Activated CD4-positive, alpha-beta memory T cell treated with anti-CD3 and anti-CD28 coated beads for 36 hours (primary cell): ENCODE measurements at regions not wholly inside any gene's neighbourhood (a gene's known extent, or its start where the extent isn't known, plus 50 kb on each side); places are given as distances from the start of the nearest gene placed in this dataset.

ENCODE experiments used
- CTCF ChIA-PET: fragments of 350-600 bp; sonication (Branson Sonifier 250); formaldehyde crosslinking; loops from one replicate; lab custom pipeline; 2021; ENCODE audit warnings: antibody characterized with exemption, inconsistent platforms; lab: Charles Lee
- POLR2A ChIA-PET: fragments of 350-600 bp; sonication (Branson Sonifier 250); formaldehyde crosslinking; loops from one replicate; lab custom pipeline; 2021; ENCODE audit warnings: antibody characterized with exemption; lab: Charles Lee
- DNase-seq: peaks from one replicate; pipeline ENCODE4 v3.0.0-alpha.2; 2020
- H3K27ac Mint-ChIP-seq: one replicate; pipeline ENCODE4 v1.8.0; 2021; ENCODE audit warnings: mixed read lengths
- H3K27me3 Mint-ChIP-seq: one replicate; pipeline ENCODE4 v1.8.0; 2021; ENCODE audit warnings: mixed read lengths
- H3K36me3 Mint-ChIP-seq: one replicate; pipeline ENCODE4 v1.8.0; 2021; ENCODE audit warnings: mixed read lengths
- H3K4me1 Mint-ChIP-seq: one replicate; pipeline ENCODE4 v1.8.0; 2021; ENCODE audit warnings: low read depth, mixed read lengths
- H3K4me3 Mint-ChIP-seq: one replicate; pipeline ENCODE4 v1.8.0; 2021; ENCODE audit warnings: mild to moderate bottlenecking, mixed read lengths
- H3K9me3 Mint-ChIP-seq: one replicate; pipeline ENCODE4 v1.8.0; 2021; ENCODE audit warnings: mixed read lengths
- intact Hi-C: fragments of 100-400 bp; cut with micrococcal nuclease; formaldehyde crosslinking; loops from one replicate; pipeline ENCODE4 v1.15.1; 2023

GRCh38 chr1:234994436-234995295, 134.0 kb downstream of the TOMM20 start:
- H3K27ac Mint-ChIP-seq, result no peak overlapping the region
- CTCF ChIA-PET, result no interaction called here
- POLR2A ChIA-PET, result no interaction called here
- H3K9me3 Mint-ChIP-seq, result peaks cover 2% of the 10 kb centered on the region
- H3K36me3 Mint-ChIP-seq, result no peaks in the 10 kb centered on the region
- DNase-seq, result no peak
- peaks cover 29% of the 10 kb centered on the region for H3K4me1 Mint-ChIP-seq
- H3K27me3 Mint-ChIP-seq, result no peaks in the 10 kb centered on the region
- H3K4me3 Mint-ChIP-seq, result no peak overlapping the region
- intact Hi-C loops, result no loop called here

GRCh38 chr1:234992065-234992464, 136.6 kb downstream of the TOMM20 start:
- POLR2A ChIA-PET, result no interaction called here
- Mint-ChIP-seq H3K9me3 (peaks cover 2% of the 10 kb centered on the region), H3K27ac (peak overlapping the region; percentile 59), H3K36me3 (no peaks in the 10 kb centered on the region), H3K4me1 (peaks cover 50% of the 10 kb centered on the region), H3K27me3 (no peaks in the 10 kb centered on the region), H3K4me3 (no peak overlapping the region)
- no peak for DNase-seq
- CTCF ChIA-PET, result no interaction called here
- intact Hi-C loops, result no loop called here

- Mint-ChIP-seq H3K4me3 (peak overlapping the region; percentile 22), H3K27me3 (no peaks in the 10 kb centered on the region), H3K27ac (peak overlapping the region; percentile 76), H3K36me3 (no peaks in the 10 kb centered on the region), H3K4me1 (peaks cover 57% of the 10 kb centered on the region), H3K9me3 (peaks cover 2% of the 10 kb centered on the region)
- POLR2A ChIA-PET, result interaction anchor here (0.6 to 2.2 kb wide), 4 partner anchors 10 to 267 kb away, joined by 3 to 6 read pairs (median 4); no protein-coding TSS in a partner anchor
- CTCF ChIA-PET, result no interaction called here
- intact Hi-C loops, result no loop called here
- no peak for DNase-seq
Observed at GRCh38 chr1:234990874-234991801, 137.5 kb downstream of the TOMM20 start.

- Mint-ChIP-seq H3K27ac (peak overlapping the region; percentile 76), H3K27me3 (no peaks in the 10 kb centered on the region), H3K9me3 (peaks cover 2% of the 10 kb centered on the region), H3K36me3 (no peaks in the 10 kb centered on the region), H3K4me1 (peaks cover 64% of the 10 kb centered on the region), H3K4me3 (peak overlapping the region; percentile 39)
- ChIA-PET CTCF (no interaction called here), POLR2A (interaction anchor here (1.1 to 2.4 kb wide), 7 partner anchors 9 to 266 kb away, joined by 3 to 18 read pairs (median 6); no protein-coding TSS in a partner anchor)
- intact Hi-C loops, result no loop called here
- no peak for DNase-seq
Observed at GRCh38 chr1:234990328-234990675, 138.3 kb downstream of the TOMM20 start.

- CTCF ChIA-PET, result interaction anchor here (1.3 to 1.7 kb wide), 2 partner anchors 10 to 24 kb away, joined by 3 to 7 read pairs; no protein-coding TSS in a partner anchor
- Mint-ChIP-seq H3K9me3 (peaks cover 2% of the 10 kb centered on the region), H3K27me3 (no peaks in the 10 kb centered on the region), H3K4me1 (peaks cover 70% of the 10 kb centered on the region), H3K27ac (peak overlapping the region; percentile 85), H3K36me3 (no peaks in the 10 kb centered on the region), H3K4me3 (peak overlapping the region; percentile 39)
- intact Hi-C loops, result loop anchor here (1.0 to 2.0 kb wide), 3 partner anchors 9 to 22 kb away; no protein-coding TSS in a partner anchor
- POLR2A ChIA-PET, result interaction anchor here (0.9 to 2.4 kb wide), 9 partner anchors 9 to 390 kb away, joined by 3 to 18 read pairs (median 7); no protein-coding TSS in a partner anchor
- peak; percentile 66 for DNase-seq
Observed at GRCh38 chr1:234989479-234990327, 138.9 kb downstream of the TOMM20 start.

GRCh38 chr1:234989019-234989418, 139.6 kb downstream of the TOMM20 start:
- peak overlapping the region; percentile 85 for H3K27ac Mint-ChIP-seq
- DNase-seq, result peak; percentile 63
- H3K27me3 Mint-ChIP-seq, result no peaks in the 10 kb centered on the region
- ChIA-PET POLR2A (interaction anchor here (0.6 to 2.4 kb wide), 12 partner anchors 10 to 389 kb away, joined by 3 to 18 read pairs (median 6); no protein-coding TSS in a partner anchor), CTCF (interaction anchor here (1.2 to 1.7 kb wide), 3 partner anchors 9 to 24 kb away, joined by 3 to 7 read pairs (median 3); no protein-coding TSS in a partner anchor)
- H3K9me3 Mint-ChIP-seq, result peaks cover 2% of the 10 kb centered on the region
- no peak overlapping the region for H3K4me3 Mint-ChIP-seq
- intact Hi-C loops, result loop anchor here (1.0 to 2.0 kb wide), 3 partner anchors 9 to 22 kb away; no protein-coding TSS in a partner anchor
- no peaks in the 10 kb centered on the region for H3K36me3 Mint-ChIP-seq
- peaks cover 76% of the 10 kb centered on the region for H3K4me1 Mint-ChIP-seq

- Mint-ChIP-seq H3K4me1 (peaks cover 79% of the 10 kb centered on the region), H3K27me3 (no peaks in the 10 kb centered on the region), H3K27ac (peak overlapping the region; percentile 85), H3K36me3 (no peaks in the 10 kb centered on the region), H3K9me3 (peaks cover 2% of the 10 kb centered on the region), H3K4me3 (no peak overlapping the region)
- no peak for DNase-seq
- CTCF ChIA-PET, result interaction anchor here (1.2 to 1.7 kb wide), 3 partner anchors 8 to 25 kb away, joined by 3 to 7 read pairs (median 3); no protein-coding TSS in a partner anchor
- POLR2A ChIA-PET, result interaction anchor here (0.6 to 2.4 kb wide), 10 partner anchors 10 to 389 kb away, joined by 3 to 18 read pairs (median 6); no protein-coding TSS in a partner anchor
- intact Hi-C loops, result loop anchor here (2.0 kb wide), 1 partner anchor 18 kb away; no protein-coding TSS in a partner anchor
Observed at GRCh38 chr1:234988536-234988935, 140.1 kb downstream of the TOMM20 start.

GRCh38 chr1:234988155-234988517, 140.5 kb downstream of the TOMM20 start:
- Mint-ChIP-seq H3K4me1 (peaks cover 78% of the 10 kb centered on the region), H3K27ac (peak overlapping the region; percentile 85), H3K4me3 (no peak overlapping the region), H3K9me3 (peaks cover 2% of the 10 kb centered on the region), H3K27me3 (no peaks in the 10 kb centered on the region), H3K36me3 (no peaks in the 10 kb centered on the region)
- ChIA-PET CTCF (interaction anchor here (1.2 to 1.7 kb wide), 2 partner anchors 8 to 24 kb away, joined by 3 to 7 read pairs; no protein-coding TSS in a partner anchor), POLR2A (interaction anchor here (0.8 to 2.4 kb wide), 5 partner anchors 9 to 143 kb away, joined by 3 to 18 read pairs (median 8); no protein-coding TSS in a partner anchor)
- no peak for DNase-seq
- intact Hi-C loops, result loop anchor here (2.0 kb wide), 1 partner anchor 17 kb away; no protein-coding TSS in a partner anchor

- POLR2A ChIA-PET, result interaction anchor here (0.8 to 2.4 kb wide), 9 partner anchors 9 to 377 kb away, joined by 3 to 18 read pairs (median 5); partner anchors contain the start of gene IRF2BP2
Observed at GRCh38 chr1:234987415-234988154, 141.1 kb downstream of the TOMM20 start.

More at GRCh38 chr1:234987415-234988154, 141.1 kb downstream of the TOMM20 start:
- Mint-ChIP-seq H3K27ac (peak overlapping the region; percentile 85), H3K27me3 (no peaks in the 10 kb centered on the region), H3K9me3 (peaks cover 2% of the 10 kb centered on the region), H3K36me3 (no peaks in the 10 kb centered on the region), H3K4me3 (peak overlapping the region; percentile 4), H3K4me1 (peaks cover 76% of the 10 kb centered on the region)
- CTCF ChIA-PET, result interaction anchor here (0.8 to 1.2 kb wide), 2 partner anchors 24 to 32 kb away, joined by 3 read pairs; no protein-coding TSS in a partner anchor
- peak; percentile 56 for DNase-seq
- intact Hi-C loops, result loop anchor here (2.0 kb wide), 1 partner anchor 17 kb away; no protein-coding TSS in a partner anchor
